Spleen (tissue), 11 donors: ENCODE measurements at regions not wholly inside any gene's neighbourhood (a gene's known extent, or its start where the extent isn't known, plus 50 kb on each side); places are given as distances from the start of the nearest gene placed in this dataset.

ENCODE experiments used
- DNase-seq: peaks from one replicate; pipeline ENCODE4 v3.0.0-alpha.2; 2020
- H3K27ac ChIP-seq, 8 donors: fragments of 200-600 bp; sonication (generic) in 7 of 8; 1 replicate in 4 of 8; 2 replicates in 4 of 8; pipeline versions ENCODE4 v1.5.0 to v1.8.0; 2016 to 2021; ENCODE audit warnings: inconsistent platforms in 4 of 8, mild to moderate bottlenecking in 4 of 8, moderate library complexity in 1 of 8
- H3K27me3 ChIP-seq, 7 donors: fragments of 200-600 bp; sonication (generic) in 6 of 7; replicated peaks in 1 of 7; 1 replicate in 4 of 7; 2 replicates in 3 of 7; pipeline versions ENCODE4 v1.5.0 to v1.8.0; 2016 to 2021; ENCODE audit warnings: inconsistent platforms in 3 of 7, mild to moderate bottlenecking in 1 of 7
- H3K36me3 ChIP-seq, 6 donors: fragments of 200-600 bp; sonication (generic) in 5 of 6; 1 replicate in 4 of 6; 2 replicates in 2 of 6; pipeline versions ENCODE4 v1.5.0 to v1.8.0; 2016 to 2021; ENCODE audit warnings: inconsistent platforms in 2 of 6
- H3K4me1 ChIP-seq, 6 donors: fragments of 200-600 bp; sonication (generic) in 5 of 6; 1 replicate in 3 of 6; 2 replicates in 3 of 6; pipeline versions ENCODE4 v1.5.0 to v1.8.0; 2016 to 2021; ENCODE audit warnings: inconsistent platforms in 3 of 6
- H3K4me3 ChIP-seq, 8 donors: fragments of 200-600 bp; sonication (generic) in 7 of 8; 1 replicate in 4 of 8; 2 replicates in 4 of 8; pipeline versions ENCODE4 v1.5.0 to v1.8.0; 2016 to 2021; ENCODE audit warnings: inconsistent platforms in 4 of 8, mild to moderate bottlenecking in 4 of 8, moderate library complexity in 2 of 8
- H3K9me3 ChIP-seq, 8 donors: fragments of 200-600 bp; sonication (generic) in 7 of 8; 1 replicate in 4 of 8; 2 replicates in 4 of 8; pipeline versions ENCODE4 v1.5.0 to v1.8.0; 2016 to 2021; ENCODE audit warnings: inconsistent platforms in 4 of 8
- POLR2A ChIP-seq, 3 donors: fragments of 450-650 bp; IDR thresholded peaks; one replicate each; pipeline ENCODE4 v1.5.1; 2017; ENCODE audit warnings: antibody characterized with exemption in 3 of 3, mild to moderate bottlenecking in 1 of 3
- POLR2AphosphoS5 ChIP-seq, 3 donors: sonication (generic); formaldehyde crosslinking; IDR thresholded peaks; one replicate each; pipeline ENCODE4 v1.5.1; 2017; ENCODE audit warnings: antibody characterized with exemption in 3 of 3
- WGBS, 5 donors: extraction: QIAGEN DNeasy Blood & Tissue Kit in 3 of 5; methylation state at CpG; one replicate each; pipeline versions ENCODE4 v1.1.5 to v1.1.7; 2013 to 2018; 5-methylcytosine and 5-hydroxymethylcytosine counted together
- intact Hi-C: fragments of 100-400 bp; cut with DNase I; formaldehyde crosslinking; loops from one replicate; pipeline ENCODE4 v1.15.0; 2023; ENCODE audit warnings: low total_unique reads
- TF ChIP-seq, protein P1 (sequence below), 11 experiments: fragments of 200-600 bp in 7 of 11; fragments of 450-650 bp in 4 of 11; sonication (generic) in 4 of 11; IDR thresholded peaks in 8 of 11; conservative IDR thresholded peaks in 3 of 11; 1 replicate in 7 of 11; 2 replicates in 4 of 11; pipeline versions ENCODE4 v1.4.0 to v1.8.0; 2016 to 2021; ENCODE audit warnings: antibody characterized with exemption in 11 of 11, inconsistent platforms in 4 of 11, mild to moderate bottlenecking in 1 of 11
- donor health status: healthy with polysubstance abuse.
- donor health status: DM: no; HTN: no; CAD: no; lungs with moderate emphysema.
- donor health status: DM: no; HTN: no; CAD: no.
- donor health status: Bipolar disorder and iron deficiency.
- donor health status: healthy.
- donor health status: DM: no; HTN: no; CAD: no.
- donor health status: DM: yes; HTN: yes; CAD: no.

DNA sequence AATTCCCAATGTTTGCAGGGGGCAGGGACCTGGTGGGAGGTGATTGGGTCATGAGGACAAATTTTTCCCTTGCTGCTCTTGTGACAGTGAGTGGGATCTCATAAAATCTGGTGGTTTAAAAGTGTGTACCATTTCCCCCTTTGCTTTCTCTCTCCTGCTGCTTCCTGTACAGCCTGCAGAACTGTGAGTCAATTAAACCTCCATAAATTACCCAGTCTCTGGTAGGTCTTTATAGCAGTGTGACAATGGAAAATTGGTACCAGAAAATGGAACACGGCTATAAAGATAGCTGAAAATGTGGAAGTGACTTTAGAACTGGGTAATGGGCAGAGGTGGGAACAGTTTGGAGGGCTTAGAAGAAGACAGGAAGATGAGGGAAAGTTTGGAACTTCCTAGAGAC is 108.7 kb upstream of the NPFFR2 start:
- Histone ChIP-seq H3K27me3 (no peaks in the 10 kb centered on the region), H3K36me3 (no peaks in the 10 kb centered on the region), H3K4me3 (no peak overlapping the region), H3K27ac (no peak overlapping the region), H3K4me1 (no peaks in the 10 kb centered on the region), H3K9me3 (peaks cover 0 to 12% (median 0%) of the 10 kb centered on the region in 8 donors)
- TF ChIP-seq POLR2AphosphoS5 (IDR thresholded peaks at IDR 0.05) (no peak), POLR2A (IDR thresholded peaks at IDR 0.05) (no peak)
- TF ChIP-seq, protein P1, sequence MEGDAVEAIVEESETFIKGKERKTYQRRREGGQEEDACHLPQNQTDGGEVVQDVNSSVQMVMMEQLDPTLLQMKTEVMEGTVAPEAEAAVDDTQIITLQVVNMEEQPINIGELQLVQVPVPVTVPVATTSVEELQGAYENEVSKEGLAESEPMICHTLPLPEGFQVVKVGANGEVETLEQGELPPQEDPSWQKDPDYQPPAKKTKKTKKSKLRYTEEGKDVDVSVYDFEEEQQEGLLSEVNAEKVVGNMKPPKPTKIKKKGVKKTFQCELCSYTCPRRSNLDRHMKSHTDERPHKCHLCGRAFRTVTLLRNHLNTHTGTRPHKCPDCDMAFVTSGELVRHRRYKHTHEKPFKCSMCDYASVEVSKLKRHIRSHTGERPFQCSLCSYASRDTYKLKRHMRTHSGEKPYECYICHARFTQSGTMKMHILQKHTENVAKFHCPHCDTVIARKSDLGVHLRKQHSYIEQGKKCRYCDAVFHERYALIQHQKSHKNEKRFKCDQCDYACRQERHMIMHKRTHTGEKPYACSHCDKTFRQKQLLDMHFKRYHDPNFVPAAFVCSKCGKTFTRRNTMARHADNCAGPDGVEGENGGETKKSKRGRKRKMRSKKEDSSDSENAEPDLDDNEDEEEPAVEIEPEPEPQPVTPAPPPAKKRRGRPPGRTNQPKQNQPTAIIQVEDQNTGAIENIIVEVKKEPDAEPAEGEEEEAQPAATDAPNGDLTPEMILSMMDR (IDR thresholded peaks at IDR 0.05 in 8 of 11, conservative IDR thresholded peaks at IDR 0.05 in 3 of 11) = no peak
- intact Hi-C loops = no loop called here
- WGBS, 5 donors = 16 to 23% (median 19%) methylated on average over 1 of the region's 1 CpG
- DNase-seq = no peak

DNA sequence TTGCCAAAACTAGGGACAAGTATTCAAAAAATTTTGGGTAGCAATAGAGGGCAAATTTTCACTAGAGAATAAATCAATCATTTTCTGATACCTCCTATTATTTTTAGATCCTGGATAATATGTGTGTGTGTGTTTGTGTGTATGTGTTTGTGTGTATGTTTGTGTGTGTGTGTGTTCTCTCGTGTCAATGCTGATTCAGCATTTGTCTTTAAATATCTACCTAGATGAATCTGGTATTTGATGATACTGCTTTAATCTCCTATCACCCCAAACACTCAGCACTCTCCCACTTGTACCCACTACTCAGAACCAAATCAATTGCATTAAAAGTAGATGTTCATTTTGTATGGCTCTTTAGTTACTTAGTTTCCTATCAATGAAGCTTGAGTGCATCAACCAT is 101.3 kb upstream of the NPFFR2 start:
- H3K4me1 ChIP-seq = no peaks in the 10 kb centered on the region
- no peak overlapping the region for H3K4me3 ChIP-seq
- no peak for DNase-seq
- TF ChIP-seq POLR2A (IDR thresholded peaks at IDR 0.05) (no peak), POLR2AphosphoS5 (IDR thresholded peaks at IDR 0.05) (no peak)
- TF ChIP-seq, protein P1 (IDR thresholded peaks at IDR 0.05 in 8 of 11, conservative IDR thresholded peaks at IDR 0.05 in 3 of 11) = no peak
- WGBS, 5 donors = 54 to 76% (median 69%) methylated on average over 1 of the region's 1 CpG
- H3K27ac ChIP-seq = no peak overlapping the region
- no peaks in the 10 kb centered on the region for H3K36me3 ChIP-seq
- H3K9me3 ChIP-seq = no peaks in the 10 kb centered on the region
- intact Hi-C loops = no loop called here
- H3K27me3 ChIP-seq = no peaks in the 10 kb centered on the region

DNA sequence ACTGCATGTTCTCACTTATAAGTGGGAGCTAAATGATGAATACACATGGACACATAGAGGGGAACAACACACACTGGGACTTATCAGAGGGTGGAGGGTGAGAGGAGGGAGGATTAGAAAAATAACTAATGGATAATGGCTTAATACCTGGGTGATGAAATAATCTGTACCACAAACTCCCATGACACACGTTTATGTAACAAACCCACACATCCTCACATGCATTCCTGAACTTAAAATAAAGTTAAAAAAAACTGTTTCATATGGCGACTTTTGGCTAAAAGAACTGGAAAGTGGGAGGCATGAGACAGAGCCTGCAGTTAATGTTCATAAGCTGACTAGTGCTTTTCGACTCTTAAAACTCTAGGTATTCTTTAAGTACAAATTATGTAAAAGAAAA is 98.9 kb upstream of the NPFFR2 start:
- no peak for DNase-seq
- no peaks in the 10 kb centered on the region for H3K27me3 ChIP-seq
- no peaks in the 10 kb centered on the region for H3K9me3 ChIP-seq
- no peak overlapping the region for H3K4me3 ChIP-seq
- no peaks in the 10 kb centered on the region for H3K36me3 ChIP-seq
- 62 to 75% (median 64%) methylated on average over 3 of the region's 3 CpGs for WGBS, 5 donors
- no peak overlapping the region for H3K27ac ChIP-seq
- TF ChIP-seq, protein P1 (IDR thresholded peaks at IDR 0.05 in 8 of 11, conservative IDR thresholded peaks at IDR 0.05 in 3 of 11) = no peak
- TF ChIP-seq POLR2A (IDR thresholded peaks at IDR 0.05) (no peak), POLR2AphosphoS5 (IDR thresholded peaks at IDR 0.05) (no peak)
- H3K4me1 ChIP-seq = no peaks in the 10 kb centered on the region
- intact Hi-C loops = no loop called here

DNA sequence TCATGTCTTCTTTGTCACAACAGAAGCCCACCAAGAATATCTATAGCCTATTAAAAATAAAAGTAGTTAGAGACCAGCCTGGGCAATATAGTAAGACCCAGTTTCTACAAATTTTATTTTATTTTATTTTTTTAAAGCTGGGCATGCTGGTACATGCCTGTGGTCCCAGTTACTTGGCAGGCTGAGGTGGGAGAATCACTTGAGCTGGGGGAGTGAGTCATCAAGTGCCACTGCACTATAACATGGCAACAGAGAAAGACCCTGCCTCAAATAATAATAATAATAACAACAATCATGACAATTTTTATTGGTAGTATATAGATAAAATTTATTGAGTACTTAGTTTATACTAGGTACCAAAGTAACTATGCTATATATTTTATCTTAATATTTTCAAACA is 93.0 kb upstream of the NPFFR2 start:
- intact Hi-C loops = no loop called here
- Histone ChIP-seq H3K36me3 (no peaks in the 10 kb centered on the region), H3K27ac (no peak overlapping the region), H3K27me3 (no peaks in the 10 kb centered on the region), H3K9me3 (no peaks in the 10 kb centered on the region), H3K4me1 (no peaks in the 10 kb centered on the region), H3K4me3 (no peak overlapping the region)
- TF ChIP-seq, protein P1 (IDR thresholded peaks at IDR 0.05 in 8 of 11, conservative IDR thresholded peaks at IDR 0.05 in 3 of 11) = no peak
- no peak for TF ChIP-seq POLR2A (IDR thresholded peaks at IDR 0.05)
- DNase-seq = no peak
